Skin of body (tissue), 1 donor: ENCODE measurements at regions not wholly inside any gene's neighbourhood (a gene's known extent, or its start where the extent isn't known, plus 50 kb on each side); places are given as distances from the start of the nearest gene placed in this dataset.

Experiments
- DNase-seq: peaks from one replicate; lab custom pipeline; 2025; lab: John Stamatoyannopoulos, UW

- DNase-seq, result no peak
Measured at GRCh38 chr2:20523073-20523798, 76.4 kb downstream of the RHOB start.

GRCh38 chr2:20523799-20524187, 76.9 kb downstream of the RHOB start:
- no peak for DNase-seq

GRCh38 chr2:20524412-20525040, 77.7 kb downstream of the RHOB start:
- peak; percentile 46 for DNase-seq

- no peak for DNase-seq
Measured at GRCh38 chr2:20525041-20526035, 78.5 kb downstream of the RHOB start.

- DNase-seq, result peak; percentile 76
Measured at GRCh38 chr2:20526160-20526559, 79.3 kb downstream of the RHOB start.

- DNase-seq, result no peak
Measured at GRCh38 chr2:20526708-20527107, 79.8 kb downstream of the RHOB start.

- DNase-seq, result no peak
Measured at GRCh38 chr2:20528713-20529112, 81.8 kb downstream of the RHOB start.

GRCh38 chr2:20530520-20530919, 83.6 kb downstream of the RHOB start:
- no peak for DNase-seq

GRCh38 chr2:20531633-20532262, 84.9 kb downstream of the RHOB start:
- DNase-seq, result no peak

- DNase-seq, result no peak
Measured at GRCh38 chr2:20532634-20533437, 86.0 kb downstream of the RHOB start.

- no peak for DNase-seq
Measured at GRCh38 chr2:20533993-20534622, 87.2 kb downstream of the RHOB start.

- no peak for DNase-seq
Measured at GRCh38 chr2:20534913-20535801, 88.3 kb downstream of the RHOB start.

- DNase-seq, result no peak
Measured at GRCh38 chr2:20536619-20537422, 89.9 kb downstream of the RHOB start.

GRCh38 chr2:20537423-20538307, 90.8 kb downstream of the RHOB start:
- no peak for DNase-seq

GRCh38 chr2:20538308-20539132, 91.6 kb downstream of the RHOB start:
- DNase-seq, result no peak

GRCh38 chr2:20539133-20539719, 92.4 kb downstream of the RHOB start:
- no peak for DNase-seq
